Hepatocyte (in vitro differentiated cells): ENCODE measurements at regions not wholly inside any gene's neighbourhood (a gene's known extent, or its start where the extent isn't known, plus 50 kb on each side); places are given as distances from the start of the nearest gene placed in this dataset.
"Not testable (repeated sequence)": the region's sequence is repeated elsewhere in the genome, so short reads cannot be mapped to it uniquely, and the experiment has no call there.

ENCODE experiments used
- CTCF ChIP-seq: fragments of 200-600 bp; sonication (generic); IDR thresholded peaks from 2 replicates; pipeline ENCODE4 v1.5.1; 2016; ENCODE audit warnings: antibody characterized with exemption, mild to moderate bottlenecking; ENCODE audit not compliant: poor library complexity
- EZH2 ChIP-seq: fragments of 200-600 bp; sonication (generic); IDR thresholded peaks from 2 replicates; pipeline ENCODE4 v1.6.1; 2016; ENCODE audit warnings: antibody characterized with exemption, mild to moderate bottlenecking, borderline replicate concordance
- EZH2phosphoT487 ChIP-seq: fragments of 200-600 bp; sonication (generic); IDR thresholded peaks from one replicate; pipeline ENCODE4 v1.6.1; 2018; ENCODE audit warnings: antibody characterized with exemption, mild to moderate bottlenecking, low read depth, moderate library complexity; ENCODE audit not compliant: unreplicated experiment, severe bottlenecking

- TF ChIP-seq CTCF, EZH2phosphoT487, EZH2: not testable (repeated sequence)
Observed at GRCh38 chr2:180765316-180765715, 215.1 kb upstream of the UBE2E3 start.
